Cardiac muscle cell (in vitro differentiated cells and primary cell): ENCODE measurements at regions not wholly inside any gene's neighbourhood (a gene's known extent, or its start where the extent isn't known, plus 50 kb on each side); places are given as distances from the start of the nearest gene placed in this dataset.

Experiments used
- DNase-seq, 2 donors: peaks; one replicate each; pipeline versions ENCODE4 v3.0.0 to v3.0.0-alpha.2; 2010 to 2017; ENCODE audit warnings: low read depth in 1 of 2, low spot score in 1 of 2
- H3K27ac ChIP-seq: fragments of 200-600 bp; sonication (generic); 2 replicates; pipeline ENCODE4 v1.5.1; 2016
- H3K27me3 ChIP-seq: fragments of 200-600 bp; sonication (generic); 2 replicates; pipeline ENCODE4 v1.6.0; 2016; ENCODE audit warnings: control low read depth
- H3K36me3 ChIP-seq: fragments of 200-600 bp; sonication (generic); 2 replicates; pipeline ENCODE4 v1.5.1; 2016; ENCODE audit warnings: control low read depth
- H3K4me1 ChIP-seq: fragments of 200-600 bp; sonication (generic); 2 replicates; pipeline ENCODE4 v1.8.1; 2017; ENCODE audit warnings: low read depth, mild to moderate bottlenecking, mixed run types
- H3K4me3 ChIP-seq: fragments of 200-600 bp; sonication (generic); 2 replicates; pipeline ENCODE4 v1.5.1; 2016; ENCODE audit warnings: mild to moderate bottlenecking
- H3K9me3 ChIP-seq: fragments of 200-600 bp; sonication (generic); 2 replicates; pipeline ENCODE4 v1.5.1; 2017; ENCODE audit warnings: low read depth, mild to moderate bottlenecking, control low read depth
- TF ChIP-seq, protein P1 (sequence below): IDR thresholded peaks from 2 replicates; pipeline ENCODE4 v1.5.1; 2012; ENCODE audit warnings: low read depth, mild to moderate bottlenecking, low read length

- TF ChIP-seq, protein P1, sequence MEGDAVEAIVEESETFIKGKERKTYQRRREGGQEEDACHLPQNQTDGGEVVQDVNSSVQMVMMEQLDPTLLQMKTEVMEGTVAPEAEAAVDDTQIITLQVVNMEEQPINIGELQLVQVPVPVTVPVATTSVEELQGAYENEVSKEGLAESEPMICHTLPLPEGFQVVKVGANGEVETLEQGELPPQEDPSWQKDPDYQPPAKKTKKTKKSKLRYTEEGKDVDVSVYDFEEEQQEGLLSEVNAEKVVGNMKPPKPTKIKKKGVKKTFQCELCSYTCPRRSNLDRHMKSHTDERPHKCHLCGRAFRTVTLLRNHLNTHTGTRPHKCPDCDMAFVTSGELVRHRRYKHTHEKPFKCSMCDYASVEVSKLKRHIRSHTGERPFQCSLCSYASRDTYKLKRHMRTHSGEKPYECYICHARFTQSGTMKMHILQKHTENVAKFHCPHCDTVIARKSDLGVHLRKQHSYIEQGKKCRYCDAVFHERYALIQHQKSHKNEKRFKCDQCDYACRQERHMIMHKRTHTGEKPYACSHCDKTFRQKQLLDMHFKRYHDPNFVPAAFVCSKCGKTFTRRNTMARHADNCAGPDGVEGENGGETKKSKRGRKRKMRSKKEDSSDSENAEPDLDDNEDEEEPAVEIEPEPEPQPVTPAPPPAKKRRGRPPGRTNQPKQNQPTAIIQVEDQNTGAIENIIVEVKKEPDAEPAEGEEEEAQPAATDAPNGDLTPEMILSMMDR, result no peak
- H3K27me3 ChIP-seq, result peaks cover 2% of the 10 kb centered on the region
- H3K9me3 ChIP-seq, result no peaks in the 10 kb centered on the region
- no peak overlapping the region for H3K27ac ChIP-seq
- H3K4me3 ChIP-seq, result no peak overlapping the region
- H3K4me1 ChIP-seq, result no peaks in the 10 kb centered on the region
- DNase-seq, result no peak
- no peaks in the 10 kb centered on the region for H3K36me3 ChIP-seq
Observed at GRCh38 chr1:48107516-48107915, 110.3 kb upstream of the TRABD2B start.

GRCh38 chr1:48106049-48106448 lies 108.9 kb upstream of the TRABD2B start:
- H3K27me3 ChIP-seq, result no peaks in the 10 kb centered on the region
- H3K36me3 ChIP-seq, result no peaks in the 10 kb centered on the region
- TF ChIP-seq, protein P1, result no peak
- no peaks in the 10 kb centered on the region for H3K4me1 ChIP-seq
- no peak for DNase-seq
- H3K4me3 ChIP-seq, result no peak overlapping the region
- no peak overlapping the region for H3K27ac ChIP-seq
- H3K9me3 ChIP-seq, result no peaks in the 10 kb centered on the region

DNA sequence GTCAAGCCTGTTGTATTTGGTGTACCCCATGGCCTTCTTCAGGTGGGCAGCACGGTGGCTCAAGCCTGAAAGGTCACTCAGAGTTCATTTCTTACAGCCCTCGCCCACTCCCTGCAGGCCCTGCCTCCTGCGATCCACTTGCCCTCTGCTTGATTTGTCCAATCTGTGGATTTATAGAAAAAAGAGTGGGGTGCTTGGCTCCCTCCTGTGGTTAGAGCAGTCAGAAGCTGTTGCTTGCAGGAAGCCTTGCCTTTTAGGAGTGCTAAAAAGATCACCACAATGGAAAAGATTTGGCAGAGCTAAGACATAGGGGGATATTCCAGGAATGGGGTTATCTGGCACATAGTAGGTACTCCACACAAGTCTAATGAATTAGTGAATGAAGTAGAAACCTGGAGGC lies 108.0 kb upstream of the TRABD2B start:
- peak in 1 of 2 donors; percentile 54 for DNase-seq
- no peaks in the 10 kb centered on the region for H3K36me3 ChIP-seq
- TF ChIP-seq, protein P1, result peak; percentile 53

GRCh38 chr1:48103495-48103894 lies 106.3 kb upstream of the TRABD2B start:
- TF ChIP-seq, protein P1, result no peak
- Histone ChIP-seq H3K4me1 (no peaks in the 10 kb centered on the region), H3K27ac (no peak overlapping the region), H3K27me3 (peaks cover 2% of the 10 kb centered on the region), H3K9me3 (no peaks in the 10 kb centered on the region), H3K4me3 (no peak overlapping the region), H3K36me3 (no peaks in the 10 kb centered on the region)
- DNase-seq, result no peak

More for the DNA sequence above, 108.0 kb upstream of the TRABD2B start:
- Histone ChIP-seq H3K4me3 (no peak overlapping the region), H3K27me3 (no peaks in the 10 kb centered on the region), H3K27ac (no peak overlapping the region), H3K4me1 (no peaks in the 10 kb centered on the region), H3K9me3 (no peaks in the 10 kb centered on the region)

GRCh38 chr1:48102766-48103165 lies 105.6 kb upstream of the TRABD2B start:
- Histone ChIP-seq H3K4me3 (no peak overlapping the region), H3K27me3 (peaks cover 9% of the 10 kb centered on the region), H3K9me3 (no peaks in the 10 kb centered on the region), H3K36me3 (no peaks in the 10 kb centered on the region), H3K27ac (no peak overlapping the region), H3K4me1 (no peaks in the 10 kb centered on the region)
- DNase-seq, result peak in 1 of 2 donors; percentile 26
- TF ChIP-seq, protein P1, result no peak
